Smooth muscle cell of the brain vasculature (primary cell): ENCODE measurements at regions not wholly inside any gene's neighbourhood (a gene's known extent, or its start where the extent isn't known, plus 50 kb on each side); places are given as distances from the start of the nearest gene placed in this dataset.
"Not testable (repeated sequence)": the region's sequence is repeated elsewhere in the genome, so short reads cannot be mapped to it uniquely, and the experiment has no call there.

Experiments used
- DNase-seq: peaks from one replicate; pipeline ENCODE4 v3.0.0-alpha.2; 2012; ENCODE audit warnings: low read depth, low spot score

- DNase-seq = no peak
Measured at GRCh38 chr5:63125392-63125791, 546.8 kb downstream of the LRRC70 start.

GRCh38 chr5:63124266-63124665 lies 545.6 kb downstream of the LRRC70 start:
- DNase-seq = no peak

- DNase-seq = no peak
Measured at GRCh38 chr5:63121471-63121870, 542.9 kb downstream of the LRRC70 start.

GRCh38 chr5:63118221-63118620 lies 539.6 kb downstream of the LRRC70 start:
- no peak for DNase-seq

GRCh38 chr5:63111891-63112290 lies 533.3 kb downstream of the LRRC70 start:
- DNase-seq = no peak

GRCh38 chr5:63101870-63102269 lies 523.3 kb downstream of the LRRC70 start:
- DNase-seq = no peak

- DNase-seq = no peak
Measured at GRCh38 chr5:63097286-63097685, 518.7 kb downstream of the LRRC70 start.

- DNase-seq = no peak
Measured at GRCh38 chr5:63094730-63095129, 516.1 kb downstream of the LRRC70 start.

GRCh38 chr5:63089147-63089546 lies 510.5 kb downstream of the LRRC70 start:
- no peak for DNase-seq

- no peak for DNase-seq
Measured at GRCh38 chr5:63085561-63085960, 506.9 kb downstream of the LRRC70 start.

GRCh38 chr5:63083689-63084088 lies 505.1 kb downstream of the LRRC70 start:
- not testable (repeated sequence) for DNase-seq

- DNase-seq = no peak
Measured at GRCh38 chr5:63081402-63081801, 502.8 kb downstream of the LRRC70 start.

- no peak for DNase-seq
Measured at GRCh38 chr5:63070001-63070400, 491.4 kb downstream of the LRRC70 start.

- DNase-seq = no peak
Measured at GRCh38 chr5:63055421-63055820, 476.8 kb downstream of the LRRC70 start.

- no peak for DNase-seq
Measured at GRCh38 chr5:63053019-63053638, 474.5 kb downstream of the LRRC70 start.

- no peak for DNase-seq
Measured at GRCh38 chr5:63050916-63051315, 472.3 kb downstream of the LRRC70 start.

- no peak for DNase-seq
Measured at GRCh38 chr5:63049935-63050334, 471.3 kb downstream of the LRRC70 start.

GRCh38 chr5:63043792-63044191 lies 465.2 kb downstream of the LRRC70 start:
- no peak for DNase-seq

- no peak for DNase-seq
Measured at GRCh38 chr5:63032343-63032742, 453.7 kb downstream of the LRRC70 start.

- no peak for DNase-seq
Measured at GRCh38 chr5:63029891-63030290, 451.3 kb downstream of the LRRC70 start.

GRCh38 chr5:63025679-63026078 lies 447.1 kb downstream of the LRRC70 start:
- DNase-seq = no peak

GRCh38 chr5:63022403-63022802 lies 443.8 kb downstream of the LRRC70 start:
- DNase-seq = no peak

- no peak for DNase-seq
Measured at GRCh38 chr5:63011158-63011557, 432.5 kb downstream of the LRRC70 start.

GRCh38 chr5:63008195-63008594 lies 429.6 kb downstream of the LRRC70 start:
- DNase-seq = no peak
